ENCODE measurements at regions not wholly inside any gene's neighbourhood (a gene's known extent, or its start where the extent isn't known, plus 50 kb on each side); places are given as distances from the start of the nearest gene placed in this dataset.

DNA sequence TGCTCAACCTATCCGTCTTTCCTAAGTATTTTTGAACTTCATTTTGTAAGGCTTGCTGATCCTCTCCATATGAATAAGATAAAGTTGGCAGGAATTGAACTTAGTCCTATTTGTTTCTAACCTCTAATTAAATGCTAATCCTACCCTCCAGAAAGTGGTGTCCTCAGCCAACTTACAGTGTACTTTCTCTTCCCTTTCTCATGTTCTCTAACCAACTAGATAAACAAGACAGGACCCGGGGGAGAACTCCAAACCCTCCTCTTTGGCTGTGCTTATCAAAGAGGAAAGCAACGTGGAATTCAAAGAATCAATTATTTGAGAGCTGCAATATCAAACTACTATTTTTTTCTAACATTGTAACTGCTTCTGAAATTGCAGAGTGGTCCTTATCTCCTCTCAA, 56.5 kb upstream of the NRSN1 start:
- no peak overlapping the region for H3K18ac ChIP-seq (ENCODE audit: insufficient read length, low read depth, low read length)
- Mint-ChIP-seq H3K27ac (no peak overlapping the region), H3K4me3 (no peak overlapping the region), H3K36me3 (ENCODE audit: insufficient read depth in 1 of 3, low read depth in 3 of 3) (no peaks in the 10 kb centered on the region), H3K27me3 (ENCODE audit: low read depth) (no peaks in the 10 kb centered on the region; the same call in none of the 2 replicates), H3K4me1 (no peaks in the 10 kb centered on the region), H3K9me3 (no peaks in the 10 kb centered on the region; a peak in 1 of 5 replicates)
- H3K56ac ChIP-seq (ENCODE audit: insufficient read length, low read depth, low read length): no peak overlapping the region
- H2BK12ac ChIP-seq (ENCODE audit: insufficient read length, low read depth, low read length): no peak overlapping the region
- H2AK5ac ChIP-seq (ENCODE audit: insufficient read length, low read length): no peak overlapping the region
- no peak overlapping the region for H2BK20ac ChIP-seq (ENCODE audit: low read depth, low read length, poor library complexity, severe bottlenecking)
- no peak overlapping the region for H4K91ac ChIP-seq (ENCODE audit: insufficient read length, low read depth, low read length)
- no peak overlapping the region for H2BK120ac ChIP-seq (ENCODE audit: low read depth, low read length, poor library complexity, severe bottlenecking)
- H3T11ph ChIP-seq (ENCODE audit: low read length): no peak overlapping the region
- no peak overlapping the region for H3K23ac ChIP-seq (ENCODE audit: insufficient read length, low read depth, low read length)
- no peak overlapping the region for H3K4ac ChIP-seq (ENCODE audit: low read depth, low read length)
- H2BK15ac ChIP-seq (ENCODE audit: low read depth, low read length): no peak overlapping the region
- H3K4me1 ChIP-seq (ENCODE audit: insufficient read depth, low read length): no peaks in the 10 kb centered on the region
- no CpG with 5 or more reads among the region's 3 CpGs for WGBS (ENCODE audit: extremely low coverage, insufficient read length, low lambda C conversion rate)
- H3K27ac ChIP-seq (ENCODE audit: insufficient read length, low read depth, low read length): no peak overlapping the region
- no peak overlapping the region for H3K14ac ChIP-seq (ENCODE audit: insufficient read depth, low read length)
- no peaks in the 10 kb centered on the region for H3K79me2 ChIP-seq (ENCODE audit: insufficient read depth, low read length)
- H3K23me2 ChIP-seq (ENCODE audit: insufficient read length, low read depth, low read length, poor library complexity, severe bottlenecking): no peaks in the 10 kb centered on the region
- no peak overlapping the region for H4K5ac ChIP-seq (ENCODE audit: insufficient read length, low read depth, low read length)
- no peak overlapping the region for H2AFZ ChIP-seq (ENCODE audit: low read length)
- H3K79me1 ChIP-seq (ENCODE audit: insufficient read depth, low read depth, low read length, poor library complexity, severe bottlenecking): no peaks in the 10 kb centered on the region
- no peak overlapping the region for H3K9ac ChIP-seq (ENCODE audit: extremely low read depth, insufficient read length, low read length)
- H3K9me3 ChIP-seq (ENCODE audit: control insufficient read depth, low read depth, low read length): no peaks in the 10 kb centered on the region
- H3K27me3 ChIP-seq (ENCODE audit: insufficient read depth, low read length): no peaks in the 10 kb centered on the region
- TF ChIP-seq, protein P1, sequence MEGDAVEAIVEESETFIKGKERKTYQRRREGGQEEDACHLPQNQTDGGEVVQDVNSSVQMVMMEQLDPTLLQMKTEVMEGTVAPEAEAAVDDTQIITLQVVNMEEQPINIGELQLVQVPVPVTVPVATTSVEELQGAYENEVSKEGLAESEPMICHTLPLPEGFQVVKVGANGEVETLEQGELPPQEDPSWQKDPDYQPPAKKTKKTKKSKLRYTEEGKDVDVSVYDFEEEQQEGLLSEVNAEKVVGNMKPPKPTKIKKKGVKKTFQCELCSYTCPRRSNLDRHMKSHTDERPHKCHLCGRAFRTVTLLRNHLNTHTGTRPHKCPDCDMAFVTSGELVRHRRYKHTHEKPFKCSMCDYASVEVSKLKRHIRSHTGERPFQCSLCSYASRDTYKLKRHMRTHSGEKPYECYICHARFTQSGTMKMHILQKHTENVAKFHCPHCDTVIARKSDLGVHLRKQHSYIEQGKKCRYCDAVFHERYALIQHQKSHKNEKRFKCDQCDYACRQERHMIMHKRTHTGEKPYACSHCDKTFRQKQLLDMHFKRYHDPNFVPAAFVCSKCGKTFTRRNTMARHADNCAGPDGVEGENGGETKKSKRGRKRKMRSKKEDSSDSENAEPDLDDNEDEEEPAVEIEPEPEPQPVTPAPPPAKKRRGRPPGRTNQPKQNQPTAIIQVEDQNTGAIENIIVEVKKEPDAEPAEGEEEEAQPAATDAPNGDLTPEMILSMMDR (conservative IDR thresholded peaks at IDR 0.05): no peak
- no peak overlapping the region for H3K4me2 ChIP-seq (ENCODE audit: insufficient read depth, insufficient read length, low read length)
- no peak for DNase-seq
- no peaks in the 10 kb centered on the region for H4K20me1 ChIP-seq (ENCODE audit: control insufficient read depth, insufficient read depth, insufficient read length)
- no peak overlapping the region for H2BK5ac ChIP-seq (ENCODE audit: insufficient read length, low read length)
- no peak overlapping the region for H4K8ac ChIP-seq (replicated peaks; ENCODE audit: insufficient read length, low read depth, low read length)
